DMS 273 (cell line): ENCODE measurements at regions not wholly inside any gene's neighbourhood (a gene's known extent, or its start where the extent isn't known, plus 50 kb on each side); places are given as distances from the start of the nearest gene placed in this dataset.

ENCODE experiments used
- DNase-seq: peaks from one replicate; lab custom pipeline; 2025; ENCODE audit not compliant: unreplicated experiment; lab: John Stamatoyannopoulos, UW

DNA sequence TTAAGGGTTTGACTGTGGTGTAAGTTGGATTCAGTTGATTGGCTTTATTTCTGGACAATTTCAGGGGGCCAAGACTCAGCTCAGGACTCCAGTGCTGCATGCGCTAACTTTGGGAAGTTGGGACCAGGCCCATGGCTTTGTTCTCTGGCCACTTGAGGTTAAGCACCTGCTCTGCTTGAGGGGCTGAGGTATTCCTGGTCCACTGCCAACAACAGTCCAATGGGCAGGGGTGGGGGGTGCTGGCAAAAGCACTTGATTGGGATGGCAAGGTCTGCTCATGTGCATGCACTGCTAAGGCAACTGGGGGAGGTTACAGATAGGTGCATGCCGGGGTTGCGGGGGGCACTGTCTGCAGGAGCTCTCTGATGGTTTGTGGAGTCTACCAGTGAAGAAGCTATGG lies 52.6 kb upstream of the ASB17 start:
- no peak for DNase-seq

DNA sequence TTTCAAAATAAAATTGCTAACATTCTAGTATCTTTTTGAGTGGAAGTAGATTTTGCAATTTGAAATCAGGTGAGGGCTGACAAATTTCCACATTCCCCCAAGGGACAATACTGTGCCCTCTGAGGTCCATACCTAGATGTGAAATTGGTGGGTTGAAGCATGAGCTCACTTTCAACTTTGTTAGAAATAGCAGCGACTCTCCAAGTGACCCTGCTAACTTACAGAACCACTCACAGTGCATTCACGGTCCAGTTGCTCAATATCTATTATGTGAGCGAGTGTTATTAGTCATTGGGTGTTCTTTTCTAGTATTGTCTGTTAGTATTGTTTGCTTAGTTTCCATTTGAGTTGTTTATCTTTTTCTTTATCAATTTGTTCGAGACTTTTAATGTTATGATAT lies 53.6 kb upstream of the ASB17 start:
- no peak for DNase-seq

DNA sequence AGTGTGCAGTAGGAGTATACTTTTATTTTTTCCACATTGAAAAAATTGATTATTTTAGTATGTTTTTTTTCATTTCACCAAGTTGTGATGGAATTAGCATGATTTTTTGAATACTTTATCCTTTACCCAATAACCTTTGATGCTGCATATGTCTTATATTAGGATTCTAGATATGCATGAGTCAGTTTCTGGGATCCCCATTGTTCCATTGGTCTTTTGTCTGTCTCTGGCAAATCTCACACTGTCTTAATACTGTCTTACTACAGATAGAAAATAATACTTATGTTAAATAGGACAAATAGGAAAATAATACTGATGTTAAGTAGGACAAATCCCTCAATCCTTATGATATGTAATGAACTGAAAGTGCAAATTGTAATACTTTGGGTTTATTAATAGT lies 54.3 kb upstream of the ASB17 start:
- DNase-seq, result no peak

DNA sequence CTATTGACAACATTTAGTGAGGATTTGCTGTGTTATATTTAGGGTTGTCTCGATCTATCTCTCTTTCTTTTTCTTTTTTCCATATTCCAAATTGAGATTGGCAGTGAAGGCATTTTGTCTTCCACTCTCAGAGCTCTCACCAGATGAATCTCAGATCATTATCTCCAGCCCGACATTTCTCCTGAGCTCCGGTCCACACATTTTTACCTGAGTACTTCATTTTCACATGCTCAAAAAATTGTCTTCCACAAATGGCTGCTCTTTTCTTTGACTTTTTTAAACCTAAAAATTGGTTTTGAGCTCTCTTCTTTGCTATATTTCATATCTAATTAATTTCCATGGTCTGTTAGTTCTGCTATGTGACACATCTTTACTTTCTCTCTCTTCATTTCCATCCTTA lies 56.9 kb upstream of the ASB17 start:
- DNase-seq, result no peak

DNA sequence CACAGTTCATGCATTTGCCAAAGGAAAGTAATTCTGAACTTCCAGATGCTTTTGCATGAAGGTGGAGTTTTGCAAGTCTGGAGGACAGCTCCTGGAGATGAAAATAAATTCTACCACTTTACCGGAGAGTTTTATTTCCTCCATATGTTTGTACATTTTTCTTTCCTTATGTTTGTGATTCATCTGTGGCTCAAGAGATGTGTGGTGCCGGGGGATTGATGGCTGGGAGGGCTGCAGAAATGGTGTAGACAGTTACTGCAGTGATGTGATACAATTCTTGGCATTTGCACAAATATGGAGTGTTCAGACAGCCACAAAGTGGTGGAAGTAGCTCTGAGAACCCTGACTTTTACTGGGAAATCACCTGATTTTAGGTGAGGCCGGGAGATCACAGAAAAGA lies 58.5 kb upstream of the ASB17 start:
- DNase-seq, result no peak

DNA sequence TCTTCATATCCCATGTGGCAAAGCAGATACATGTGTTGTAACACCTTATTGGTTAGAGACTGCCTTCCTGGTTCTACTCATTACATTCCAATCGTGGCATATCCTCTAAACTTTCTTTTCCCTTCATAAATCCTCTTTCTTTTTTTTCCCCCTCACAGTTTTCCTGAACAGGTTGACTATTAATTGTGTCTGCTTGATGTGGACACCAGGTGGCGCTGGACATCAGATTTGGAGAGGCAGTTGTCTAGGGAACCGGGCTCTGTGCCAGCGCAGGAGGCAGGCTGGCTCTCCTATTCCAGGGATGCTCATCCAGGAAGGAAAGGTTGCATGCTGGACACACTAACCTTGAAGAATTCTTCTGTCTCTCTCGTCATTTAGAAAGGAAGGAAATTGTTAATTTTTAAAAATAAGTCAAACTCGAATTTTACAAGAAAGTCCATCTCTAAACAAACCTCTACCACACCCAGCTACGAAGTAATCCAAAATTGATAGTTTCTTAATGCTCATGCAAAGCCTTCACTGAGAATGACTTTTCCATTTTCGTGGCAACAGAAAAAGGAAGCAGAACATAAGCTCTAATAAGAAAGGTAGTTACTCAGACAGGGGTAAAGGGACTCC lies 59.4 kb upstream of the ASB17 start:
- peak; percentile 94 for DNase-seq

DNA sequence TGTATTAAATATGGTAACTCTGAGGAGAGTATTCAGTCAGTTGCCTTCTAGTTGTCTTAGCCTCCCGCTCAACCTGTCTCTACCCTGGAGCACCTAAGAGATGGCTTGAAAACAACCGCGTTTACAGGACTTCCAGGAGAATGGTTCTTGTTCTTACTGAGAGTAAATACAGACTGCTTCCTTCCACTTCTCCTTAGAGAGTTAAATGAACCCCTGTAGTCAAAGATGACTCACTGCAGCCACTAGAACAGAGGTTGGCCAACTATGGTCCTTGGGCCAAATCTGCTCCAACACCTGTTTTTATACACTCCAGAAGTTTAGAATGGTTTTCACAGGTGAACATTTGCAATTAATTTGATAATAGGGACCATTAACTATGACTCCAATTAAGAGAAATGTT lies 60.1 kb upstream of the ASB17 start:
- no peak for DNase-seq

DNA sequence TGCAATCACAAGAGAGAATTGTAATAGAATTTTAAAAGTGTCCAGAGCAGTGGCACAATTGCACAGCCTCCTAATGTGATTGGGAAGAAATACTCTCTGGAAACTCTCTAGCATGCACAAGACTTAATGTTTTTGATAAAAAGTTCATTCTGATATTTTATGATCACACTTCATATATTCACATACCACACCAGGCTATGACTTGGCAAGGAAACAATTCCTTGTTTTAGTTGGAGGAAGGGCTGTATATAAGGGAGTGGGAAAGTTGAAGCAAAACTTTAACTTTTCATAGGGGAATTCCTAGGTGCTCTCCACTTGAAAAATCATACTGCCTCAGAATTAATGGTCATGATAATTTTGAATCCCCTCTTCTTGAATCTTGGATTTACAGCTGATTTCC lies 61.5 kb upstream of the ASB17 start:
- DNase-seq, result no peak

DNA sequence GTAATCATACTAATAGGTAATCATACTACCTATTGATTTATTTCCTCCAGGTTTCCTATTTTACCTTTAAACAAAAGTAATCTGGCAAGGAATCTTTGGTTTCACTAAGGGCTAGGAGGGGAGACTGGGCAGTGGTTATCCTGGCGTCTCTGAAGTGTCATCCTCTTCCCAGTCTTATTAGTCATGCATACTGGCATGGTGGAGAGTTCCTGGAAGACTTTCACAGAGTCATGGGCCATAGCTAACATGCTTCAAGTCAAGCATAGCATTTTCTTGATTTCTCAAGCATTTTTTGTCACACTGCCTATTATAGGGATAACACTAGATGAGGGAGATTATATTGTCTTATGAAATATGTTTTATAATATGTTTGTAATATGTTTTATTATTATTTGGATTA lies 64.0 kb upstream of the ASB17 start:
- DNase-seq, result no peak

DNA sequence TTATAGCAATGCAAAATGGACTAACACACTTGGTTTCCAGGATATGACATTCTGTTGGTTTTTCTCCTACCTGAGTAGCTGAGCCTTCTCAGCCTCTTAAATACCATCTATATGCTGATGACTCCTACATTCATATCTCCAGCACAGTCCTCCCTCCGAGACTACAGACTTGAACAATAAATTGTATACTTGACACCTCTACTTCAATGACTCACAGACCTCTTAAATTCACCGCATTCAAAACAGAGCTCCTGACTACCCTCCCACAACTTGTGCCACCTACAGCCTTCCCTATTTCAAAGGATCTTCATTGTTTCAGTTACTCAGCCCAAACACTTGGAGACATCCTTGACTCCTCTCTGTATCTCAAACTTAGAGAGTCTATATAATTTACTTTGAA lies 66.8 kb upstream of the ASB17 start:
- no peak for DNase-seq

DNA sequence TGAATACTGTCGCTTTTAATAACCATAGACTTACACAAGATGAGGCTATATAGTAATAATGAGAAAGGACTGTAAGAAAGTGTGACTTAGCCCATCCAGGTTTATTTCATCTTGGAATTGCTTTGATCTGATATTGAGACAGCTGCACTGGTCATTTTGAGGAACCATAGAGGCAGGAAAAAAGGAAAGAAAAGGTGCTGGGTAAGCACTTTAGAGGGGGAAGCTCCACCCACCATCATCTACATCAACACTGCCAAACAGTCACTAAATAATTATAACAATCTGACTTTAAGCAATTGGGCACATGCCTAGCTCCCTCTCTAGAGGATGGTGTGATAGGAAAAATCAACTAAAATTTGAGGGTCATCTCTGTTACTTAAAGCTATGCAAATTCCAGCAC lies 70.6 kb upstream of the ST6GALNAC3 start:
- DNase-seq, result no peak

DNA sequence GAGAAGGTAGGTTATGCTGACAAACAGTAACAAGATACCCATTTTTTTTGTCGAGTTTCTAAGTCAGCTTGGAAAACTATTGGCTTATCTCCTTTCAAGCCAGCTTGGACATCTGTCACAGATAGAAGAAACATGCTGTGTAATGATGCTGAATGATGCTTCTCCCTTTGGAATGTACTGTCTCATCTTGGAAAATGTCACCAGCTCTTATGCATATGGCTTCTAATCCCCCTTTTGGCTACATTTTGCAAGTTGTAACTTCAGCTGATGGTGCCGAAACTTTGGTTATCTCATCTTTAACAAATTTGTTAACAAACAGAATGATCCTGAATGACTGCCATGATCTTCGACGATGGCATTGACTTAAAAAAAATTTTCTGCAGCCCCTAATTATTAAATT lies 68.8 kb upstream of the ST6GALNAC3 start:
- no peak for DNase-seq

DNA sequence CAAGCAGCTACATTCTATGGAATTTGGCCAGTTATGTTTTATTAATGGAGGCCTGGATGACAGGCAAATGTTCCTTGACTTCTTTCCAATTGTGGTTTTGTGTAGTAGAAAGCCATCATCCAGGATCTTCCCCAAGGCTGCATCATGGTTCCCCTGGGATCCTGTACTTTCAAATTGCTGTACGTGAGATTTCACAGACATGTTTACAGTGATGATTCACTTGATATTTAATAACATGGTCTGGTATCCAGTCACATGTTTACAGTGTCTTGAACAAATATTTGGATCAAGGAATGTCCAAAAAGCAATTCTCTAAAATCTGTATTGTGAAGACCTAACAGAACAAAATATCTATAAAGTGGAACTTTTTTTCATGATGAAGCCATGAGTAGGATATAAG lies 68.3 kb upstream of the ST6GALNAC3 start:
- no peak for DNase-seq

DNA sequence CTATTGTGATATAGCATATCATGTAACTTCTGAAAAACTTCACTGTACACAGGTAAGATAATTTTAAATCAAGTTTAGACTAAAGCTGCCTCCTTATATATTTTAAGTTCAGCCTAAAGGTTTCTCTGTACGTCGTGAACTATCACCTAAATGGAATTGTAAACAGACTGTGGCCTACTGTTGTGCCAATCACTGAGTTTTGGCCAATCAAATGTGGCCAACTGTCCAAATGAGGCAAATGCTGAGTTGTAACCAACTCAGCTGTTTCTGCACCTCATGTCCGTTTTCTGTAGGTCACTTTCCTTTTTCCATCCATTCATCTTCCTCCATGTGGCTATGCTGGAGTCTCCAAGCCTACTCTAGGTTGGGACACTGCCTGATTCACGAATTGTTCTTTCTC lies 63.7 kb upstream of the ST6GALNAC3 start:
- no peak for DNase-seq

DNA sequence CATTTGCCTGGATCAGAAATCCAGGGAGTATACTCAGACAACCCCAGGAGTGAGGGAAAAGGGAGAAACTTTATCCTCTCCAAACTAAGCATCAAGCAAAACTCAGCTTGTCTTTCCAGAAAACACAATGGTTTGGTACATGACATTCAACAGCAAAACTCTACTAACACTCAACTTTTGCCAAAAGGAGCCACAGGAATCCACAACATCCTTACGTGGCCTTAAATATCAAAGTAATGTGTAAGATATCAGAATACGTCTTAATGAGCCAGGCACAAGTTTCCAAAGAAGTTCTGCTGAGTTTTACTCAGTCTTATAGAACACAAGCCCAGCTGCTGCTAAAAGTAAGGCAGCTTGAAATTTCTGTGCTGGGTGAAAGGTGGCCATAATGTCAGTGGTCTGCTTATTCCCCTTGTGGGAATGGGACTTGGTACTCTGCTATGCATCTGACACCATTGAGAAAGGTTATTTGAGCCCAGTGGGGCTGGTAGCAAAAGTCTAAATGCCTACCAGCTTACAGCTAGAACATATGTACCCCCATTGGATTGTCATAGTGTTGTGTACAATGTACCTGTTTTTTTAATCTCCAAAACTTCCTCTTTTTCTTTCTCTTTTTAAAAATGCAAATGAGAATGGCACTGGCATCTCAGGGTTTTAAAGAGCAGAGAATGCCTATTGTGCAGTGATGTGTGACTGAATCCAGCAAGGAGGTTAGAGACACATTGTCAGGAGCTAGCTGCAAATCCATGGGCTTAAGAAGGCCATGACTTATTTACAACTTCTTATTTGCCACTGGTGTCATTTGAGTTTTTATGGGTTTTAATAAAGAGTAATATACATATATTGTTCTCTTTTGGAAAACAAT lies 62.0 kb upstream of the ST6GALNAC3 start:
- no peak for DNase-seq

DNA sequence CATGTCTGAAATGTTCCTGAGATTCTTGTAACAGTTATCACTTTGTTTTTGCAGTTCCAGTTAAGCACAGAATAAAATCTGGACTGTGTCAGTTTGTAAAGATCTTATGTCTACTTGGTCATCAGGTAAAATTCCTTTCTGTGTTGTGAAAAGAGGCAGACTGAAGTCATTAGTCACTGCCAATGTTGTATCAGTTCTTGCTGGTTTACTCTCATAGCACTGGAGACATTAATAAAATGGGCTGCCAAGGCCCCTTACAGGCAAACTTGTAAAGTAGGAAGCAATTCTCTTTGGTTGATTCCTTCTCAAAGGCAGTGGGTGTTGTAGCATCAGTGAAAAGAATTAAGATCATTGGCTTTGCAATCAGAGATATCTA lies 61.4 kb upstream of the ST6GALNAC3 start:
- no peak for DNase-seq

DNA sequence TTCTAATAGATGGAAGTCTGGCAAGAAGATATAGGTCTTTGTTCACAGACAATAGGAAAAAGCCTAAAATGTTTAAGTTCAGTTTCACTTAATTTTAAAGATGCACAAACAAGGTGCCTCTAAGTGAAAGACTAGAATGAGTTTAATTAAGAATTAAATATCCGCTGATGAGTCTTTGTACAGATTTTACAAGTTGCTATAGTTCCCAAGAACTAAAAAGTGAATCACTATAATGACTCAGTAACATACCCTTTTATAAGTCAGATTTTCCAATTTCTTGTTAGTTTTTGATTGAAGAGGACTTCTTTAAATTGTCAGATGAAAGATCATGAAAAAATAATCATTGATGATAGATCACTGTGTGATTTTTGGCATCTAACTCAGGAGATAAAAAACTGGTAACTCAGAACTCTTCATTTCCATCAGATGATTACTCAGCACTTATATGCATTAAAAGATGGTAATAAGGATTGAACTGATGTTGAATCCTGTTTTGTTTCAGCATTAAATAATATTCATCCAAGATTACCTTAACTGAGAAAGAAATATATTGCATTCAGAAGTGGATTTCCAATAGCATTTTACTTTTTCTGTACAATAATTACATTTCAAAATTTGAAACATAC lies 59.0 kb upstream of the ST6GALNAC3 start:
- no peak for DNase-seq

DNA sequence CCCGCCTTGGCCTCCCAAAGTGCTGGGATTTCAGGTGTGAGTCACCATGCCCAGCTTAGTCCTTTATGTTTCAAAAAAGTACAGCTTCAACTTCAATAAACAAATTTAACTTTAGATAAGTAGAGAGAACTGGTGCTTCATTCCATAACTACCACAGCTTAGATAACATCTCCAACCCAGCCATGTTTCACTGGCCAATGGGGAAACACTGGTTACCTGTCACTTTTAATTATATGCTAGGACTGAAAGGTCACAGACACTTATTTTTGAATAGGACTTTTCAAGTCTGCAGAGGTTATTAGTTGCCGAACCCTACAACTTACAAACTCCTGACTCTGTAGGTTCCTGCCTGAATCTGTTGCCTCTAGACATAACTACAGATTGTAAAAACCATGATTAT lies 56.5 kb upstream of the ST6GALNAC3 start:
- DNase-seq, result no peak

DNA sequence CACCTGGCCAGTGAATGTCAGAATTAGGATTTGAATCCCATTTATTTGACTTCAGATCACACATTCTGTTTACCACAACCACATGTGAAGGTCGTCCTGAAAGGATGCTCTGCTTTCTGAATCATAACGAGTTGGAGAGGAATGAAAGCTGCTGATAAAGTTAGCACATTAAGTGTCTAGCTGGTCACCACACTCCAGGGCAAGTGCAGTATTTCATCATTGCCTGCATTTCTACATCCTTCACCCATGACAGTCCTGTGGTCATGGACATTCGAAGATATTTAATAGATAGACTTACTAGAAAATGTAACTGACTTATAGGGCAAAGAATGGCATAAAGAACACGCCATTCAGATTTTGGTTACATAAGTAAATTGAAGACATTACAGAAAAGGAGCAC lies 52.7 kb upstream of the ST6GALNAC3 start:
- no peak for DNase-seq

DNA sequence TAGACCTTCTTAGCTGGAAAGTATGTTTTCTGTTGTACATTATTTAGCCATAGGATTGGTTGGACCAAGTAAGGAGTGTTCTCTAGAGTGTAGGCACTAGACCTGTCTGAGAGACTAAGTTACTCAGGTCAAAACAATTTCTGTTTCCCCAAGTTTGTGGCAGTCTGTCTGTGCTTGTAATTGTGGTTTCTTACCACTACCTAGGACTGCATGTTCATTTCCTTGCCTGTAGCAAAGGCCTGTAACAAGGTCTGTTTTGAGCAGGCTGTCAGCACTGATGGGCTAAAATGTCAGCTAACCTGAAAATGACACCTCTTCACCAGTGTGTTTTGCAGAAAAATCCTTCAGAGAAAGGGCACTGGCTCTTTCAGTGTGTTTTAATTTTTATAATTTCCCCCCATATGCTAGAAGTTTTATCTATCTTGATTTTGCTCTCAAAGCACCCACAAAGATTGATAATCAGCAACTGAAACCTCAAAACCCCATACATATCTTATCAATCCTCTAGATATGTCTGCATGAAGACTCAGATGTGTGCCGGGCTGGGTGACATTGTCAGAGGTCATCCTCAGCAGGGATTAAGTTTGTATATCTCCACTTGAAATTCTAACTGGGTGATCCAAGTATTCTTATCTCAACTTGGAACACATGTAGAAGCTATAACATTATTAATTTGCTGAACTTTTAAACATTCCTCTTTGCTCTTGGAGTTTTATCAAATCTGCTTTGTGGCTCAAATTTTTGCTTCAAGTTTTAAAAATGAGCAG lies 50.7 kb upstream of the ST6GALNAC3 start:
- DNase-seq, result no peak
